ENCODE measurements at regions not wholly inside any gene's neighbourhood (a gene's known extent, or its start where the extent isn't known, plus 50 kb on each side); places are given as distances from the start of the nearest gene placed in this dataset.

- Histone ChIP-seq H2AFZ (ENCODE audit: low read length) (no peak overlapping the region), H3K27ac (ENCODE audit: extremely low read length, insufficient read depth, low read length) (no peak overlapping the region), H3K4me3 (replicated peaks in 1 of 3; ENCODE audit: insufficient read depth in 1 of 3, low read depth in 2 of 3, low read length in 3 of 3) (no peak overlapping the region), H3K36me3 (replicated peaks in 1 of 2; ENCODE audit: control insufficient read depth in 1 of 2, insufficient read depth in 2 of 2, low read length in 2 of 2) (no peaks in the 10 kb centered on the region), H3K4me1 (ENCODE audit: insufficient read depth, low read length) (0 out of 2 replicates have a peak, but pooled peaks cover 5% of the 10 kb centered on the region), H3K9ac (ENCODE audit: insufficient read depth, low read depth, low read length) (no peak overlapping the region), H3K79me2 (ENCODE audit: insufficient read depth, low read length) (no peaks in the 10 kb centered on the region), H3K4me2 (ENCODE audit: low read depth, low read length) (no peak overlapping the region), H3K27me3 (ENCODE audit: control insufficient read depth in 1 of 2, insufficient read depth in 2 of 2, low read length in 2 of 2) (peaks cover 1 to 31% of the 10 kb centered on the region in 2 experiments; a peak in 3 of 5 replicates), H4K20me1 (ENCODE audit: insufficient read depth, low read length) (no peaks in the 10 kb centered on the region), H3K9me3 (ENCODE audit: low read length) (peaks cover 17% of the 10 kb centered on the region)
- POLR2A ChIA-PET = no interaction called here
- TF ChIP-seq ZNF382 (CRISPR knock-in tag; IDR thresholded peaks at IDR 0.05; ENCODE audit: borderline replicate concordance) (peak; percentile 99), RARG (CRISPR knock-in tag; IDR thresholded peaks at IDR 0.05; ENCODE audit: low read depth) (no peak)
- CTCF ChIA-PET (ENCODE audit: low intra/inter-chr PET ratio, low total read pairs) = no interaction called here
- in situ Hi-C loops (cut with HindIII; ENCODE audit: extremely low pct_ligation_motif_present, low pct_unique_long_range_greater_than_20kb) (no loop called here), intact Hi-C loops (cut with micrococcal nuclease; ENCODE audit: unreplicated experiment) (no loop called here)
- ATAC-seq (no peak), FAIRE-seq (no peak), DNase-seq (ENCODE audit: low spot score) (no peak)
- BruUV-seq (replicated peaks) = no TSS peak
- WGBS (ENCODE audit: low lambda C conversion rate) = 81% methylated on average over 1 of the region's 1 CpG
Observed at GRCh38 chr4:3697033-3697432, 69.2 kb upstream of the ADRA2C start.

- in situ Hi-C loops (cut with HindIII; ENCODE audit: extremely low pct_ligation_motif_present, low pct_unique_long_range_greater_than_20kb) (no loop called here), intact Hi-C loops (cut with micrococcal nuclease; ENCODE audit: unreplicated experiment) (no loop called here)
- H3K79me2 ChIP-seq (ENCODE audit: insufficient read depth, low read length) = no peaks in the 10 kb centered on the region
- ChIA-PET POLR2A (no interaction called here), CTCF (ENCODE audit: low intra/inter-chr PET ratio, low total read pairs) (no interaction called here)
- no peak overlapping the region for H3K4me3 ChIP-seq (replicated peaks in 1 of 3; ENCODE audit: insufficient read depth in 1 of 3, low read depth in 2 of 3, low read length in 3 of 3)
- ATAC-seq = no peak
- FAIRE-seq = no peak
- 73% methylated on average over 4 of the region's 22 CpGs for WGBS (ENCODE audit: low lambda C conversion rate)
- no peak for TF ChIP-seq ZNF350 (CRISPR knock-in tag; IDR thresholded peaks at IDR 0.05; ENCODE audit: borderline replicate concordance, low read depth)
- TF ChIP-seq PATZ1 (CRISPR knock-in tag; IDR thresholded peaks at IDR 0.05) = no peak
- no peak for TF ChIP-seq ZNF768 (CRISPR knock-in tag; IDR thresholded peaks at IDR 0.05)
- TF ChIP-seq KDM2A (CRISPR knock-in tag; IDR thresholded peaks at IDR 0.05; ENCODE audit: borderline replicate concordance, low read depth) = no peak
- BruUV-seq (replicated peaks) = no TSS peak
- no peaks in the 10 kb centered on the region for H3K9me3 ChIP-seq (ENCODE audit: low read length)
- no peak for DNase-seq (ENCODE audit: low spot score)
- H3K9ac ChIP-seq (ENCODE audit: insufficient read depth, low read depth, low read length) = no peak overlapping the region
- H3K4me2 ChIP-seq (ENCODE audit: low read depth, low read length) = no peak overlapping the region
- no peaks in the 10 kb centered on the region for H3K4me1 ChIP-seq (ENCODE audit: insufficient read depth, low read length)
- H3K27me3 ChIP-seq (ENCODE audit: control insufficient read depth in 1 of 2, insufficient read depth in 2 of 2, low read length in 2 of 2) = peaks cover 1 to 48% of the 10 kb centered on the region in 2 experiments
- H3K36me3 ChIP-seq (replicated peaks in 1 of 2; ENCODE audit: control insufficient read depth in 1 of 2, insufficient read depth in 2 of 2, low read length in 2 of 2) = no peaks in the 10 kb centered on the region
- no peaks in the 10 kb centered on the region for H4K20me1 ChIP-seq (ENCODE audit: insufficient read depth, low read length)
- H2AFZ ChIP-seq (ENCODE audit: low read length) = no peak overlapping the region
- no peak overlapping the region for H3K27ac ChIP-seq (ENCODE audit: extremely low read length, insufficient read depth, low read length)
Observed at GRCh38 chr4:3690551-3691152, 75.5 kb upstream of the ADRA2C start.
